ACC112 (cell line): ENCODE measurements at regions not wholly inside any gene's neighbourhood (a gene's known extent, or its start where the extent isn't known, plus 50 kb on each side); places are given as distances from the start of the nearest gene placed in this dataset.

Experiments used
- H2AFZ ChIP-seq: fragments of 200-600 bp; sonication (generic); one replicate; pipeline ENCODE4 v1.6.0; 2017; ENCODE audit warnings: antibody characterized with exemption, low read length; ENCODE audit not compliant: unreplicated experiment
- H3K27ac ChIP-seq: fragments of 200-600 bp; sonication (generic); 2 replicates; pipeline ENCODE4 v1.5.1; 2014; ENCODE audit warnings: low read depth, mild to moderate bottlenecking, antibody characterized with exemption, low read length, moderate library complexity
- H3K27me3 ChIP-seq: fragments of 200-600 bp; sonication (generic); 2 replicates; pipeline ENCODE4 v1.6.1; 2014; ENCODE audit warnings: mild to moderate bottlenecking, antibody characterized with exemption, low read length, moderate library complexity, mixed read lengths; ENCODE audit not compliant: insufficient read depth
- H3K36me3 ChIP-seq: fragments of 200-600 bp; sonication (generic); 2 replicates; pipeline ENCODE4 v1.6.1; 2016; ENCODE audit warnings: mild to moderate bottlenecking, antibody characterized with exemption, low read length, moderate library complexity, mixed read lengths; ENCODE audit not compliant: insufficient read depth
- H3K4me1 ChIP-seq: fragments of 200-600 bp; sonication (generic); one replicate; pipeline ENCODE4 v1.6.1; 2016; ENCODE audit warnings: low read length, mixed read lengths; ENCODE audit not compliant: insufficient read depth, unreplicated experiment, control insufficient read depth
- H3K4me3 ChIP-seq: fragments of 200-600 bp; sonication (generic); 2 replicates; pipeline ENCODE4 v1.5.1; 2014; ENCODE audit warnings: mild to moderate bottlenecking, low read depth, low read length
- H3K79me2 ChIP-seq: fragments of 200-600 bp; sonication (generic); one replicate; pipeline ENCODE4 v1.6.0; 2016; ENCODE audit warnings: low read length; ENCODE audit not compliant: control insufficient read depth, unreplicated experiment, insufficient read depth

DNA sequence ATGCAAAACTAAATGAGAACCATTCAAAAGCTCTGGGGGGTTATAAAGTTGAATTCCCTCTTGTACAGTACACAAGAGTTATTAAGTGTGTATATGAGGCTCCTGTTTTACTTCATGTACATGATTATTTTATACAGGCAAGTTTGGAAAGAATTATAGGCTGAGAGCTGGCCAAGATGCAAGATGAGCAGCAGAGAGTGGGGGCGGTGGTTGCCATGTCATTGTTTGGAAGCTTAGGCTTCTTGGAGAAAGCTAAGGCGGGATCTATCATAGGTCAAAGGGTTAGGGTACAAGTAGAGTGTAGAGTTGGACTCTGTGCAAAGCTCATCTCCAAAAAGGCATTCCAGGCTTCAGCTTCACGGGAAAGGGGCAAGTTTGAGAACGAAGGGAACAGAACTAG, 297.1 kb upstream of the TBX3 start:
- Histone ChIP-seq H3K36me3 (no peaks in the 10 kb centered on the region), H2AFZ (no peak overlapping the region), H3K27ac (no peak overlapping the region), H3K4me3 (no peak overlapping the region), H3K27me3 (no peaks in the 10 kb centered on the region), H3K79me2 (no peaks in the 10 kb centered on the region), H3K4me1 (peaks cover 12% of the 10 kb centered on the region)

DNA sequence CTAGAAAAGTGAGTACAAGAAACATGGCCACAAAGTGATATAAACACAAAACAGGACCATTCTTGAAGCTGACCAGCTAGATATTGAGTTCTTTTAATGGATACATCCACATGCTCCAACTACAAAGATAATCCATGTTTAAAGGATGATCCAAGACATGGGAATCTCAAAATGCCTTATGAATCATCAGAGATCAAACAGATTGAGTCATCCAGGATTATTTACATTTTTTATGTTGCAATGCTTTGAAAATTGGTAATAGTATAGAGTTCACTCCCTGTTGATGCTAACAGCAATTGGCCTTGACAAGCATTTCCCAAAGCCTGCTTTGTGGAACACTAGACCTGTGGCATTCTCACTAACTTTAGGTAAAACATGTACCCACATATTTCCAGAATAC, 293.0 kb upstream of the TBX3 start:
- no peaks in the 10 kb centered on the region for H3K27me3 ChIP-seq
- no peak overlapping the region; the same call in 1 of the 2 replicates for H3K4me3 ChIP-seq
- H2AFZ ChIP-seq = no peak overlapping the region
- H3K79me2 ChIP-seq = no peaks in the 10 kb centered on the region
- no peaks in the 10 kb centered on the region for H3K36me3 ChIP-seq
- H3K27ac ChIP-seq = peak overlapping the region; percentile 38
- peaks cover 12% of the 10 kb centered on the region for H3K4me1 ChIP-seq

DNA sequence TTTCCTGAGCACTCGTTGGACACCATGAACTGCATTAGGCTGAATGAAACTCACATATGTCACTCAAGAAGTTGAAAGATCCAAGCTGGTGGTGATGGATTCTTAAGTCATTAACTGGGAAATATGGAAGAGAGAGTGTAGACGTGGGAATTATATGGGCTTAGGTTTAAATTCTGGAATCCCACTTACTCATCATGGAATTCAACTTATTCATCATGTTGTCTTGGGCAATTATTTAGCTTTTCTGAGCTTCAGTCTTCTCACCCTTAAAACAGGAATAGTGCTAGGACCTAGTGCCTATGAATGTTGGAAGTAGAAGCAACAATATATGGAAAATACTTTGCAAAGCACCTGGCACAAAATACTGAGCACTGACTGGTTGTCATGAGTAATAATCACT, 292.4 kb upstream of the TBX3 start:
- no peaks in the 10 kb centered on the region for H3K79me2 ChIP-seq
- H3K4me1 ChIP-seq = peaks cover 12% of the 10 kb centered on the region
- H3K4me3 ChIP-seq = no peak overlapping the region; the same call in 1 of the 2 replicates
- H2AFZ ChIP-seq = no peak overlapping the region
- H3K27me3 ChIP-seq = no peaks in the 10 kb centered on the region
- peak overlapping the region; percentile 38 for H3K27ac ChIP-seq
- H3K36me3 ChIP-seq = no peaks in the 10 kb centered on the region

DNA sequence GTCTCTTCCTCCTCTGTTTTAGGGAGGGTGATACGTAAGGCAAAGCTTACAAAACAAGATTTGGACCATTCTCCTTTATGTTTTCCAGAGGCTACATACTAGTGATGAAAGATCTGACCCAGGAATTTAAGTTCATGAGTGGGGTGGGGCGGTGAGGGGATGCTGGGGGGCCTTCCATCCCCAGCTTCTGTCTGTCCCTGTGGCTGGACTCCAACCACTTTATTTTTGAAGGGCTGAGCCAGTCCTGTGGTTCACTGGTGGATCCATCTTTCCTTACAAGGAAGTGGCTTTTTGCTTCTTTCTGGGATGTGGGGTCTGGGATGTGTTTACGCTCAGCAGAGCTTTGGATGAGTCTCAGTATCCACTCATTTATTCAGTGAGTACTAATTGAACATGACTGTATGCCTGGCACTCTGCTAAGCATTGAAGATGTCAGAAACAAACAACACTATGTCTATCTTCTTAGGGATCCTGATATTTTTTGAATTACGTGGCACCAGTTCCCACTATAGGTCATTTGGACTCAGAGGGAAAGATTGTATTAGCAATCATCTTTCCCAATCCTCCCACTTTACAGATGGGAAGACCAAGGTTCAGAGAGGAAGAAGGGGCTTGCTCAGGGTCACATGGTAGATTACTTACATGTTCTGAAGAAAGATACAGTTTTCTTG, 291.8 kb upstream of the TBX3 start:
- H3K4me1 ChIP-seq = peaks cover 12% of the 10 kb centered on the region
- H3K79me2 ChIP-seq = no peaks in the 10 kb centered on the region
- H3K27ac ChIP-seq = no peak overlapping the region
- H2AFZ ChIP-seq = no peak overlapping the region
- no peak overlapping the region for H3K4me3 ChIP-seq
- H3K27me3 ChIP-seq = no peaks in the 10 kb centered on the region
- H3K36me3 ChIP-seq = no peaks in the 10 kb centered on the region

DNA sequence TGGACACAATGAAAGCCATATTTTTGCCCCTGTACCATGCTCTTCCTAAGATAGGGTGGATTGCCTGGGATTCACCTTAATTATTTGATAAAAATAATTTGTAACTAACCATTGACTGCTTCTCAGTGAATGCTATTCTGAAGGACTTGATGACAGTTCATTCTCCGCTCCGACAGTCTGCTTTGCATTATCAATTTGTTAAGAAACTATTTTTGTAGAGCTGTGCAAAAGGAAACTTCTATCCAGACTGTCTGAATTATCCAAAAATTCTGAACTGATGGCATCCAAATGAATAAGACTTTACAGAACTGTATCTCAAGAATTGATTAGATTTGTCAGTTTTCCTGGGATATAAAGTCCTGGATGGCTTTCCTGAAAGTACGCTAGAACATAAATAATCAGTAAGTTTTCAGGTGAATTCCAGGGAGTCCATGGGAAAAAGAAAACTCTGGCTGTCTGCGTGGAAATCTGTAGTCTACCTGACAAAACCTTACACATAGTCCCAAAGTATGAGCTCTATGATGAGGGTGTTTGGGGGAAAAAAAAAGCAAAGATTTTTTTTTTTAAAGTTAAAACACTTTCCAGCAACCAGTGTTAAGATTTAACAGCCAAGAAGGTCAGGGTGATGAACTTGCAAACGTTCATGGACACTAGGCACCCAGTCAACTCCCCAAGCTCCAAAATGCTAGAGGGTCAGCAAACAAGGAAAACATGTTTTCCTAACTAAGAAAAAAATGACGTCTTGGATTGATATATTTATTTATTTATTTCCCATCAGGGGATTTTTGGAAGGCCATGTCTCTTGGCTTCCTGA, 291.1 kb upstream of the TBX3 start:
- Histone ChIP-seq H3K36me3 (no peaks in the 10 kb centered on the region), H3K4me3 (no peak overlapping the region), H3K27me3 (no peaks in the 10 kb centered on the region), H3K27ac (no peak overlapping the region), H3K4me1 (peaks cover 12% of the 10 kb centered on the region), H2AFZ (no peak overlapping the region), H3K79me2 (no peaks in the 10 kb centered on the region)

DNA sequence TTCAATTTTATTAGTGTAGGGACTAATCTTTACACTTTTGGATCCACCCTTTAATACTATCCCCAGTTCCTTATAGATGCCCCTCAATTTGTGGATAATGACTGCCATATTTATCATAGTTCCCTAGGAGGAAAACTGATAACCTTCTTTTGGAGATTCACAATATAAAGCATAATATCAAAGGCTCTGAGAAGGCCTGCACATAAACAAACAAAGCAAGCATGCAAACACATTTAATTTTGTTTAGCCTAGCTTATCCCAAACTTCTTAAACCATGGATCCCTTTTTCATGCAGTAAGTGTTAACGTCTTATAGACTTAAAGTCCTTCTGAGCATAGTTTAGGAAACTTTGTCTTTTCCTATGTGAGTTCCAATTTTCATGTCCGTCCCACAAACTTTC, 290.4 kb upstream of the TBX3 start:
- no peaks in the 10 kb centered on the region for H3K79me2 ChIP-seq
- no peaks in the 10 kb centered on the region for H3K36me3 ChIP-seq
- no peak overlapping the region for H2AFZ ChIP-seq
- H3K4me3 ChIP-seq = no peak overlapping the region
- peaks cover 12% of the 10 kb centered on the region for H3K4me1 ChIP-seq
- no peak overlapping the region for H3K27ac ChIP-seq
- no peaks in the 10 kb centered on the region for H3K27me3 ChIP-seq

DNA sequence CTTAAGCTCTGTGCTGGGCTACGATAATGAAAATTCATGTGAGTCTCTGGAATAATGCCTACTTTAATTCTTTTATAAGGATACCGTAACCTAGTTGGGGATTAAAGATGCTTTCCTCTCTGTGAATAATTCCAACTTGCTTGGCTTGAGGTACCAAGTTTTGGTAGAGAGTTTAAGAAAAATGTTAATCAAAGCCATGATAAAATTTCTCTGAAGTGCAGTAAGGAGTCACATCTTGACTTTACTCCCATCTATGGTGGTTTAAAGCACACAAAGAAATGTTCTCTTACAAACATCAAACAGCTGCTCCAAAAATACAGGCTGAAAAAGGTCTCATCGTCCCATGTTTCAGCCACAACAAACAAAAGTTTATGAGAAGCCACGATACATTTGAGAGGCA, 284.8 kb upstream of the TBX3 start:
- Histone ChIP-seq H3K4me1 (no peaks in the 10 kb centered on the region), H3K4me3 (no peak overlapping the region), H3K79me2 (no peaks in the 10 kb centered on the region), H3K27me3 (no peaks in the 10 kb centered on the region), H2AFZ (no peak overlapping the region), H3K27ac (no peak overlapping the region), H3K36me3 (no peaks in the 10 kb centered on the region)

DNA sequence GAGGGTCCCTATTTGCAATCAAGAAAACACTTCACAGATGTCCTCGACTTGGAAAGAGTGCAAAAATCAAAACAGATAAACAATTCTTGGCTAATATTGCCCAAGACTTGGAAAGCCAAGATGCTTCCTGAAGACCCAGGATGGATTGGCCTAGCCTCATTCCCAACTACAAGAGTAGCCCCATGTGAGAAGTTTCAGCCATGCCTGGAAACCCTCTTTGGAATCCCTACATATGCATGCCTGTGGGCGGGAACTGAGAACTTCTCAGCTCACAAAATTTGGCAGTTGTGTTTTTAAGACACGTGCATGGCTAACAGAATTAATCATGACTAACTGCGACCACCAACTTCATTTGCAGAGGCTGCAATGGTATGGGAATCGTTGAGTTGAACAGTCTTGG, 283.2 kb upstream of the TBX3 start:
- no peak overlapping the region for H3K4me3 ChIP-seq

DNA sequence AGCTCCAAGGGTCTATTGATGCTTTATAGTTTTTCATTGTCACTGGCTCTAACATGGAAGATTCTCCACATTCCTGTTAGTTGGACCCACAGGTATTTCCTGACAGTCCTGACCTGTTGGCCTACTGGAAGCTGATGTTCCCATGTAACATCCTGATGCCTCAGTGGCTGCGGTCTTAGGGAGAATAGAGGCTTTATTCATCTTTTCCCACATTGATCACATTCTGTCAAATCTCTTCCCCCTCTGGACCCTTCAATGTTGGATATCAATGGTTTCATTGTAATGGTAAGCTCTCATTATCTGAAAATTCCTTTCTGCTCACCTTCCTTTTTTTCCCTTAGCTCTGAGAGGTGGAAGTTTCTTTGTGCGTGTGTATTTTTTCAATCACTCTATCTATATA, 280.9 kb upstream of the TBX3 start:
- Histone ChIP-seq H2AFZ (no peak overlapping the region), H3K27me3 (no peaks in the 10 kb centered on the region), H3K36me3 (no peaks in the 10 kb centered on the region), H3K4me3 (no peak overlapping the region), H3K27ac (no peak overlapping the region), H3K79me2 (no peaks in the 10 kb centered on the region), H3K4me1 (no peaks in the 10 kb centered on the region)

More for the DNA sequence above, 283.2 kb upstream of the TBX3 start:
- no peaks in the 10 kb centered on the region for H3K4me1 ChIP-seq
- no peaks in the 10 kb centered on the region for H3K36me3 ChIP-seq
- H3K27ac ChIP-seq = no peak overlapping the region
- no peaks in the 10 kb centered on the region for H3K79me2 ChIP-seq
- H3K27me3 ChIP-seq = no peaks in the 10 kb centered on the region
- no peak overlapping the region for H2AFZ ChIP-seq

DNA sequence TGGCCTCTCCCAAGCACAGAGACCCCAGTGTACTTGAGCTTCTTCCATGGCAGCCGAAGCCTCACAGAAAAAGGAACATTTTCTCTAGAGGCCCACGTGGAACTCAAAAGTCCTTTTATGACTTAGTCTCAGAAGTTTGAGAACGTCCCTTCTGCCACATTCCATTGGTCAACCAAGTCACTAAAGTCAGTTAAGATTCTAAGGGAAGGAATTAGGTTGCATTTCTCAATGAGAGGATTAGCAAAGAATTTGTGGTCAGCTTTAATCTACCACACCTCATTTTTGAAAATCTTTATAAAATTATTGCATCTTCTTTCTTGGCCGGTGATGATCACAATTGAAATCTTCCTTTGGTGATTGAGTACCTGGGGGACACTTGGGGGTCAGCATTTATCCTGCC, 279.9 kb upstream of the TBX3 start:
- no peaks in the 10 kb centered on the region for H3K27me3 ChIP-seq
- H3K4me1 ChIP-seq = no peaks in the 10 kb centered on the region
- H3K79me2 ChIP-seq = no peaks in the 10 kb centered on the region
- H2AFZ ChIP-seq = no peak overlapping the region
- no peaks in the 10 kb centered on the region for H3K36me3 ChIP-seq
- no peak overlapping the region for H3K27ac ChIP-seq
- no peak overlapping the region for H3K4me3 ChIP-seq

DNA sequence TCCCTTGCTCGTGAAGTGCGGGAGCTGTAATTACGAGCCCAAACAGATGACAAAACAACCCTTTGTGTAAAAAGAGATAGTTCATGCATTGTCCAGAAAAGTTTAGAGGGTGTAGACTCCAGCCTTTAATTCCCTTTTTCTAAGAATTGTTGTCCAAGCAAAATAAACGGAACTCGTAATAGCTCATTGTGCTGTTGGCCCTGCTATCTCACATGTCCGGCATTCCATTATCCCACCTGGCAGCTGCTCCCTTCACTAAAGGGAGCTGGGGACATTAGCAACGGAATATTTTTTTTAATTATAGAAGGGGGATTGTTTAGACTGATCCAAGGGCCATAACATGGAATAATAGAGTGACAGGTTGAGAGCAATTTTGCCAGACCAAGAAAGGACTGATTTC, 277.5 kb upstream of the TBX3 start:
- Histone ChIP-seq H3K4me1 (no peaks in the 10 kb centered on the region), H2AFZ (no peak overlapping the region), H3K4me3 (no peak overlapping the region), H3K27me3 (no peaks in the 10 kb centered on the region), H3K36me3 (no peaks in the 10 kb centered on the region), H3K27ac (no peak overlapping the region), H3K79me2 (no peaks in the 10 kb centered on the region)
